ENCODE measurements at regions not wholly inside any gene's neighbourhood (a gene's known extent, or its start where the extent isn't known, plus 50 kb on each side); places are given as distances from the start of the nearest gene placed in this dataset.

- no peak overlapping the region for H3K4me3 ChIP-seq (ENCODE audit: low read depth, low read length)
- DNase-seq (ENCODE audit: low read depth), result no peak
- TF ChIP-seq CTCF (IDR thresholded peaks at IDR 0.05; ENCODE audit: insufficient read depth, low read depth, low read length, missing control alignments), result no peak
These were observed 830.1 kb upstream of the MGAT4C start for GRCh38 chr12:87086118-87086891.

GRCh38 chr12:87085286-87085685 is 829.1 kb upstream of the MGAT4C start:
- DNase-seq (ENCODE audit: low read depth), result no peak
- TF ChIP-seq CTCF (IDR thresholded peaks at IDR 0.05; ENCODE audit: insufficient read depth, low read depth, low read length, missing control alignments), result no peak
- H3K4me3 ChIP-seq (ENCODE audit: low read depth, low read length), result no peak overlapping the region

GRCh38 chr12:87082756-87083155 is 826.6 kb upstream of the MGAT4C start:
- H3K4me3 ChIP-seq (ENCODE audit: low read depth, low read length), result no peak overlapping the region
- no peak for DNase-seq (ENCODE audit: low read depth)
- no peak for TF ChIP-seq CTCF (IDR thresholded peaks at IDR 0.05; ENCODE audit: insufficient read depth, low read depth, low read length, missing control alignments)

- DNase-seq (ENCODE audit: low read depth), result no peak
- H3K4me3 ChIP-seq (ENCODE audit: low read depth, low read length), result no peak overlapping the region
- no peak for TF ChIP-seq CTCF (IDR thresholded peaks at IDR 0.05; ENCODE audit: insufficient read depth, low read depth, low read length, missing control alignments)
These were observed 818.6 kb upstream of the MGAT4C start for GRCh38 chr12:87074781-87075180.

- DNase-seq (ENCODE audit: low read depth), result no peak
- no peak overlapping the region for H3K4me3 ChIP-seq (ENCODE audit: low read depth, low read length)
- no peak for TF ChIP-seq CTCF (IDR thresholded peaks at IDR 0.05; ENCODE audit: insufficient read depth, low read depth, low read length, missing control alignments)
These were observed 810.1 kb upstream of the MGAT4C start for GRCh38 chr12:87066326-87066725.

- no peak for TF ChIP-seq CTCF (IDR thresholded peaks at IDR 0.05; ENCODE audit: insufficient read depth, low read depth, low read length, missing control alignments)
- no peak for DNase-seq (ENCODE audit: low read depth)
- H3K4me3 ChIP-seq (ENCODE audit: low read depth, low read length), result no peak overlapping the region
These were observed 803.0 kb upstream of the MGAT4C start for GRCh38 chr12:87059231-87059630.

GRCh38 chr12:87054226-87054625 is 798.0 kb upstream of the MGAT4C start:
- no peak for DNase-seq (ENCODE audit: low read depth)
- no peak overlapping the region for H3K4me3 ChIP-seq (ENCODE audit: low read depth, low read length)
- no peak for TF ChIP-seq CTCF (IDR thresholded peaks at IDR 0.05; ENCODE audit: insufficient read depth, low read depth, low read length, missing control alignments)

Measured in GM12865 (cell line).